ENCODE measurements at regions not wholly inside any gene's neighbourhood (a gene's known extent, or its start where the extent isn't known, plus 50 kb on each side); places are given as distances from the start of the nearest gene placed in this dataset.
A peak's percentile ranks its signal among the peaks of the same experiment; 100 is the strongest.
"Not testable (repeated sequence)": the region's sequence is repeated elsewhere in the genome, so short reads cannot be mapped to it uniquely, and the experiment has no call there.

- peak; percentile 36; the same call in 1 of the 3 replicates for ATAC-seq
- TF ChIP-seq CSDC2 (CRISPR knock-in tag; IDR thresholded peaks at IDR 0.05) (no peak), ZNF565 (CRISPR knock-in tag; conservative IDR thresholded peaks at IDR 0.05; ENCODE audit: low read depth) (no peak), RARB (CRISPR knock-in tag; IDR thresholded peaks at IDR 0.05) (no peak)
- TF ChIP-seq, protein P1, sequence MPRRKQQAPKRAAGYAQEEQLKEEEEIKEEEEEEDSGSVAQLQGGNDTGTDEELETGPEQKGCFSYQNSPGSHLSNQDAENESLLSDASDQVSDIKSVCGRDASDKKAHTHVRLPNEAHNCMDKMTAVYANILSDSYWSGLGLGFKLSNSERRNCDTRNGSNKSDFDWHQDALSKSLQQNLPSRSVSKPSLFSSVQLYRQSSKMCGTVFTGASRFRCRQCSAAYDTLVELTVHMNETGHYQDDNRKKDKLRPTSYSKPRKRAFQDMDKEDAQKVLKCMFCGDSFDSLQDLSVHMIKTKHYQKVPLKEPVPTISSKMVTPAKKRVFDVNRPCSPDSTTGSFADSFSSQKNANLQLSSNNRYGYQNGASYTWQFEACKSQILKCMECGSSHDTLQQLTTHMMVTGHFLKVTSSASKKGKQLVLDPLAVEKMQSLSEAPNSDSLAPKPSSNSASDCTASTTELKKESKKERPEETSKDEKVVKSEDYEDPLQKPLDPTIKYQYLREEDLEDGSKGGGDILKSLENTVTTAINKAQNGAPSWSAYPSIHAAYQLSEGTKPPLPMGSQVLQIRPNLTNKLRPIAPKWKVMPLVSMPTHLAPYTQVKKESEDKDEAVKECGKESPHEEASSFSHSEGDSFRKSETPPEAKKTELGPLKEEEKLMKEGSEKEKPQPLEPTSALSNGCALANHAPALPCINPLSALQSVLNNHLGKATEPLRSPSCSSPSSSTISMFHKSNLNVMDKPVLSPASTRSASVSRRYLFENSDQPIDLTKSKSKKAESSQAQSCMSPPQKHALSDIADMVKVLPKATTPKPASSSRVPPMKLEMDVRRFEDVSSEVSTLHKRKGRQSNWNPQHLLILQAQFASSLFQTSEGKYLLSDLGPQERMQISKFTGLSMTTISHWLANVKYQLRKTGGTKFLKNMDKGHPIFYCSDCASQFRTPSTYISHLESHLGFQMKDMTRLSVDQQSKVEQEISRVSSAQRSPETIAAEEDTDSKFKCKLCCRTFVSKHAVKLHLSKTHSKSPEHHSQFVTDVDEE (CRISPR knock-in tag; IDR thresholded peaks at IDR 0.05) = no peak
- TF ChIP-seq, protein P2, sequence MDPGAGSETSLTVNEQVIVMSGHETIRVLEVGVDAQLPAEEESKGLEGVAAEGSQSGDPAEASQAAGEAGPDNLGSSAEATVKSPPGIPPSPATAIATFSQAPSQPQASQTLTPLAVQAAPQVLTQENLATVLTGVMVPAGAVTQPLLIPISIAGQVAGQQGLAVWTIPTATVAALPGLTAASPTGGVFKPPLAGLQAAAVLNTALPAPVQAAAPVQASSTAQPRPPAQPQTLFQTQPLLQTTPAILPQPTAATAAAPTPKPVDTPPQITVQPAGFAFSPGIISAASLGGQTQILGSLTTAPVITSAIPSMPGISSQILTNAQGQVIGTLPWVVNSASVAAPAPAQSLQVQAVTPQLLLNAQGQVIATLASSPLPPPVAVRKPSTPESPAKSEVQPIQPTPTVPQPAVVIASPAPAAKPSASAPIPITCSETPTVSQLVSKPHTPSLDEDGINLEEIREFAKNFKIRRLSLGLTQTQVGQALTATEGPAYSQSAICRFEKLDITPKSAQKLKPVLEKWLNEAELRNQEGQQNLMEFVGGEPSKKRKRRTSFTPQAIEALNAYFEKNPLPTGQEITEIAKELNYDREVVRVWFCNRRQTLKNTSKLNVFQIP (CRISPR knock-in tag; IDR thresholded peaks at IDR 0.05; ENCODE audit: borderline replicate concordance, low read depth) = no peak
Measured at GRCh38 chr1:221865808-221866207, 123.9 kb upstream of the DUSP10 start.

DNA sequence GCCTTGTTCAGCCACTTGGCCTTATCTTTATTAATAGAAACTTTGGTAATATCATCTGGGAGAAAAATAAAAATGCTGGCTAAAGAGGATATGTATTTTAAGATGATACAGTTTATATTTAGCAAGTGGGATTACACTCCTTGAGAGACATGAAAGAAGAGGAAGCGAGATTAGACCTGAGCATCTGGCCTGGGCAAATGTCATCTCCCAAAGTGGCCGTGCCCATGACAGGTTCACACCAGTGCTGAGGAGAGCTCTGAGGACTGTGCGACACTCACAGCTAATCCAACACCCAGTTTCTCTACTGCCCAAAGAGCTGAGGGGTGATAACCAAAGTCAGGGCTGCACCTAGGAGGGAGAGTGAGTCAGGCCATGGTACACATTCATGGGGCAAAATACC is 121.7 kb upstream of the DUSP10 start:
- TF ChIP-seq ZNF8 (CRISPR knock-in tag; IDR thresholded peaks at IDR 0.05) (no peak), ESRRG (CRISPR knock-in tag; IDR thresholded peaks at IDR 0.05) (no peak), PPARA (CRISPR knock-in tag; IDR thresholded peaks at IDR 0.05; ENCODE audit: borderline replicate concordance) (no peak)
- ATAC-seq = no peak

GRCh38 chr1:221862971-221863370 is 121.1 kb upstream of the DUSP10 start:
- TF ChIP-seq SNAI2 (CRISPR knock-in tag; IDR thresholded peaks at IDR 0.05) = no peak
- TF ChIP-seq ISL1 (CRISPR knock-in tag; IDR thresholded peaks at IDR 0.05) = no peak
- no peak for TF ChIP-seq BACH2 (CRISPR knock-in tag; IDR thresholded peaks at IDR 0.05; ENCODE audit: borderline replicate concordance)
- ATAC-seq = no peak

DNA sequence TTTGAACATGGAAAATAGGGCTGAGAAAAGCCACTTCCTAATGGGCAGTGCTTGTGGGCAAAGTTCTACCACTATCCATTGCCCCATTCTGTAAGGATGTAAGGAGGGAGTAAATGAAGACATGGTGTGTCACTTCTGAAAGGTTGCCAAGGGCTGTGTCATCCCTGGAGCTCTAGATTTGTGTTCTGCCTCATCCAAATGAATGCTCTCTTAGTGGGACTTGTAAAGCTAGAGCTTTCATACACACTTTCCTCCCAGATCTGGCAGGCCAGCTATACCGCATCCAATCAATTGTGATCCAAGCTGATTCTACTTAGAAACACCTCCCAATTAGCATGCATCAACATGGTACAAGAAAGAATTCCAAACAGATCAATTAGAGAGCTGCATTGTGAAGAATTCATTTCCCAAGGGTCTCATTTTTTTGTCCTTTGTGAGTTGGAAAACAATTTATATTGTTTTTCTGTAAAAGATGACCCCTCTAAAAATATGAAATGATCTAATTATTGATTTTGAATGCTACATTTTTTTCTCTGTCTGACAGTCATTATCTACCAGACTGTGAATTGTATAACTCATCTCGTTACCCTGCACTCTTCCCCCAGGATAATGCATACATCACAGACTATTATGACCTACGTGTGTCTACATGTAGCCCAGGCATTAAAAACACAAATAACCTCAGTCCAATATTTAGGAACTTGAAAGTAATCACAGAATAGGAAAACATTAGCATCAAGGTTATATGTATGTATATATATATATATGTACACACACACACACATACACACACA is 117.1 kb upstream of the DUSP10 start:
- ATAC-seq = peak; percentile 83
- TF ChIP-seq RARB (CRISPR knock-in tag; IDR thresholded peaks at IDR 0.05) (no peak), PATZ1 (CRISPR knock-in tag; IDR thresholded peaks at IDR 0.05; ENCODE audit: borderline replicate concordance) (no peak), GLIS3 (CRISPR knock-in tag; IDR thresholded peaks at IDR 0.05) (no peak), CSRNP3 (CRISPR knock-in tag; IDR thresholded peaks at IDR 0.05) (no peak), ARNTL (CRISPR knock-in tag; IDR thresholded peaks at IDR 0.05; ENCODE audit: borderline replicate concordance, low read depth) (no peak), ZFP30 (CRISPR knock-in tag; IDR thresholded peaks at IDR 0.05) (no peak), TOX (CRISPR knock-in tag; IDR thresholded peaks at IDR 0.05; ENCODE audit: borderline replicate concordance) (no peak), OSR1 (CRISPR knock-in tag; IDR thresholded peaks at IDR 0.05) (no peak), SNAI2 (CRISPR knock-in tag; IDR thresholded peaks at IDR 0.05) (no peak), ZNF8 (CRISPR knock-in tag; IDR thresholded peaks at IDR 0.05) (no peak)
- TF ChIP-seq, protein P3, sequence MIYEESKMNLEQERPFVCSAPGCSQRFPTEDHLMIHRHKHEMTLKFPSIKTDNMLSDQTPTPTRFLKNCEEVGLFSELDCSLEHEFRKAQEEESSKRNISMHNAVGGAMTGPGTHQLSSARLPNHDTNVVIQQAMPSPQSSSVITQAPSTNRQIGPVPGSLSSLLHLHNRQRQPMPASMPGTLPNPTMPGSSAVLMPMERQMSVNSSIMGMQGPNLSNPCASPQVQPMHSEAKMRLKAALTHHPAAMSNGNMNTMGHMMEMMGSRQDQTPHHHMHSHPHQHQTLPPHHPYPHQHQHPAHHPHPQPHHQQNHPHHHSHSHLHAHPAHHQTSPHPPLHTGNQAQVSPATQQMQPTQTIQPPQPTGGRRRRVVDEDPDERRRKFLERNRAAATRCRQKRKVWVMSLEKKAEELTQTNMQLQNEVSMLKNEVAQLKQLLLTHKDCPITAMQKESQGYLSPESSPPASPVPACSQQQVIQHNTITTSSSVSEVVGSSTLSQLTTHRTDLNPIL (CRISPR knock-in tag; IDR thresholded peaks at IDR 0.05; ENCODE audit: low read depth) = no peak
- TF ChIP-seq, protein P2 (CRISPR knock-in tag; IDR thresholded peaks at IDR 0.05; ENCODE audit: borderline replicate concordance, low read depth) = no peak

DNA sequence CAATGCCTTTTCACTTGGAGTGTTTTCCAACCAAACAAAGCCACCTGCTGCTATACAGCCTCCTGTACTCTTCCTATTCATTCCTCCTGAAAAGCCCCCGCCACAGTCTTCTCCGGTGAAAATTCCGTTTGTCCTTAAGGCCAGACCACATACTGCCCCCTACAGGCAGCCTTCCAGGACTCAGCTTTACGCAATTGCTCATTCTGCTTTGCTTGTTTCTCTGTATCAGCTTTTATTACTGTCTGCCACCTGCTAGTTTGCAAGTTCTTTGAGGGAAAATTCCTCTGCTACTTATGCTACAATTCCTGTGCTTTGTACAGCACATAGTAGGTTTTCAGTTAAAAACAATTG is 115.2 kb upstream of the DUSP10 start:
- ATAC-seq = not testable (repeated sequence)

All from SK-N-SH treated with all-trans-retinoic acid at 6 μM for 48 hours (cell line).